PC-9 (cell line): ENCODE measurements at regions not wholly inside any gene's neighbourhood (a gene's known extent, or its start where the extent isn't known, plus 50 kb on each side); places are given as distances from the start of the nearest gene placed in this dataset.

ENCODE experiments used
- CTCF ChIP-seq: fragments of 200-600 bp; sonication (generic); conservative IDR thresholded peaks from 2 replicates; pipeline ENCODE4 v1.6.1; 2017; ENCODE audit warnings: mixed run types, antibody characterized with exemption, mild to moderate bottlenecking, moderate library complexity
- EZH2 ChIP-seq: fragments of 200-600 bp; sonication (generic); IDR thresholded peaks from 2 replicates; pipeline ENCODE4 v1.8.0; 2017; ENCODE audit warnings: antibody characterized with exemption, low read depth

GRCh38 chr13:81637457-81637856 is 1296.5 kb upstream of the SPRY2 start:
- TF ChIP-seq CTCF (no peak), EZH2 (no peak)
